ENCODE measurements at regions not wholly inside any gene's neighbourhood (a gene's known extent, or its start where the extent isn't known, plus 50 kb on each side); places are given as distances from the start of the nearest gene placed in this dataset.

- CTCF ChIA-PET: no interaction called here
- H3K27me3 Mint-ChIP-seq: no peaks in the 10 kb centered on the region
Measured at GRCh38 chr4:79049840-79050540, 110.8 kb upstream of the PAQR3 start.

GRCh38 chr4:79048878-79049277 lies 109.6 kb upstream of the PAQR3 start:
- no peak for TF ChIP-seq CTCF (IDR thresholded peaks at IDR 0.05)
- Histone ChIP-seq H3K27me3 (ENCODE audit: control insufficient read depth in 1 of 2, insufficient read depth in 2 of 2, low read length in 2 of 2) (no peaks in the 10 kb centered on the region), H3K4me3 (ENCODE audit: low read length) (no peak overlapping the region), H3K9me3 (ENCODE audit: control insufficient read depth in 1 of 2, insufficient read depth in 1 of 2, low read length in 2 of 2) (no peaks in the 10 kb centered on the region), H3K36me3 (ENCODE audit: insufficient read depth, low read length) (no peaks in the 10 kb centered on the region), H3K27ac (ENCODE audit: low read depth in 1 of 2, low read length in 2 of 2) (no peak overlapping the region), H3K4me1 (ENCODE audit: insufficient read depth, low read length) (no peaks in the 10 kb centered on the region)
- H3K36me3 Mint-ChIP-seq (ENCODE audit: low read depth): no peaks in the 10 kb centered on the region
- intact Hi-C loops (cut with DNase I, micrococcal nuclease): no loop called here
- no peak overlapping the region for H3K27ac Mint-ChIP-seq
- no peak overlapping the region for H3K4me3 Mint-ChIP-seq
- ChIA-PET POLR2A (no interaction called here), CTCF (no interaction called here)
- H3K27me3 Mint-ChIP-seq: no peaks in the 10 kb centered on the region
- H3K4me1 Mint-ChIP-seq (ENCODE audit: low read depth): no peaks in the 10 kb centered on the region
- no peaks in the 10 kb centered on the region for H3K9me3 Mint-ChIP-seq
- ATAC-seq (ENCODE audit: poor library complexity) (no peak), DNase-seq (no peak)

More at GRCh38 chr4:79049840-79050540, 110.8 kb upstream of the PAQR3 start:
- no peak for DNase-seq
- no peaks in the 10 kb centered on the region for H3K4me1 ChIP-seq (ENCODE audit: insufficient read depth, low read length)
- intact Hi-C loops (cut with DNase I, micrococcal nuclease): no loop called here
- no peaks in the 10 kb centered on the region for H3K36me3 ChIP-seq (ENCODE audit: insufficient read depth, low read length)
- Mint-ChIP-seq H3K9me3 (no peaks in the 10 kb centered on the region), H3K36me3 (ENCODE audit: low read depth) (no peaks in the 10 kb centered on the region), H3K4me3 (no peak overlapping the region), H3K4me1 (ENCODE audit: low read depth) (no peaks in the 10 kb centered on the region), H3K27ac (no peak overlapping the region)
- no peaks in the 10 kb centered on the region for H3K9me3 ChIP-seq (ENCODE audit: control insufficient read depth in 1 of 2, insufficient read depth in 1 of 2, low read length in 2 of 2)
- no peak for ATAC-seq (ENCODE audit: poor library complexity)
- H3K4me3 ChIP-seq (ENCODE audit: low read length): no peak overlapping the region
- POLR2A ChIA-PET: no interaction called here
- TF ChIP-seq CTCF (IDR thresholded peaks at IDR 0.05): no peak
- H3K27me3 ChIP-seq (ENCODE audit: control insufficient read depth in 1 of 2, insufficient read depth in 2 of 2, low read length in 2 of 2): no peaks in the 10 kb centered on the region
- H3K27ac ChIP-seq (ENCODE audit: low read depth in 1 of 2, low read length in 2 of 2): no peak overlapping the region

- Histone ChIP-seq H3K4me1 (ENCODE audit: insufficient read depth, low read length) (no peaks in the 10 kb centered on the region), H3K27me3 (ENCODE audit: control insufficient read depth in 1 of 2, insufficient read depth in 2 of 2, low read length in 2 of 2) (no peaks in the 10 kb centered on the region), H3K4me3 (ENCODE audit: low read length) (no peak overlapping the region), H3K9me3 (ENCODE audit: control insufficient read depth in 1 of 2, insufficient read depth in 1 of 2, low read length in 2 of 2) (no peaks in the 10 kb centered on the region), H3K36me3 (ENCODE audit: insufficient read depth, low read length) (no peaks in the 10 kb centered on the region), H3K27ac (ENCODE audit: low read depth in 1 of 2, low read length in 2 of 2) (no peak overlapping the region)
- Mint-ChIP-seq H3K36me3 (ENCODE audit: low read depth) (no peaks in the 10 kb centered on the region), H3K4me1 (ENCODE audit: low read depth) (no peaks in the 10 kb centered on the region), H3K9me3 (no peaks in the 10 kb centered on the region), H3K27ac (no peak overlapping the region), H3K4me3 (no peak overlapping the region), H3K27me3 (no peaks in the 10 kb centered on the region)
- no peak for TF ChIP-seq CTCF (IDR thresholded peaks at IDR 0.05)
- CTCF ChIA-PET: interaction anchor here (0.6 kb wide), 1 partner anchor 627 kb away, joined by 3 read pairs; no protein-coding TSS in a partner anchor
- intact Hi-C loops (cut with DNase I, micrococcal nuclease): no loop called here
- DNase-seq (no peak), ATAC-seq (ENCODE audit: poor library complexity) (no peak)
- POLR2A ChIA-PET: no interaction called here
Measured at GRCh38 chr4:79047316-79047715, 108.1 kb upstream of the PAQR3 start.
